GM19467 (cell line): ENCODE measurements at regions not wholly inside any gene's neighbourhood (a gene's known extent, or its start where the extent isn't known, plus 50 kb on each side); places are given as distances from the start of the nearest gene placed in this dataset.

Experiments
- ATAC-seq: cut with Tn5 transposase; IDR thresholded peaks from one replicate; pipeline ENCODE4 v1.9.1; 2021; ENCODE audit warnings: mild to moderate bottlenecking, moderate library complexity; ENCODE audit not compliant: unreplicated experiment

- no peak for ATAC-seq
Observed at GRCh38 chr5:54927097-54927746, 58.2 kb downstream of the ESM1 start.

- no peak for ATAC-seq
Observed at GRCh38 chr5:54924487-54924886, 60.9 kb downstream of the ESM1 start.

- no peak for ATAC-seq
Observed at GRCh38 chr5:54917323-54917722, 68.1 kb downstream of the ESM1 start.

GRCh38 chr5:54915466-54916027 is 69.8 kb downstream of the ESM1 start:
- ATAC-seq: no peak

- no peak for ATAC-seq
Observed at GRCh38 chr5:54912021-54912420, 73.4 kb downstream of the ESM1 start.

GRCh38 chr5:54909911-54910870 is 75.2 kb downstream of the ESM1 start:
- ATAC-seq: no peak

- ATAC-seq: no peak
Observed at GRCh38 chr5:54908774-54909525, 76.4 kb downstream of the ESM1 start.

GRCh38 chr5:54905942-54906537 is 79.4 kb downstream of the ESM1 start:
- ATAC-seq: no peak

- ATAC-seq: no peak
Observed at GRCh38 chr5:54905246-54905795, 80.1 kb downstream of the ESM1 start.

- no peak for ATAC-seq
Observed at GRCh38 chr5:54904425-54904824, 81.0 kb downstream of the ESM1 start.

GRCh38 chr5:54902791-54903473 is 82.5 kb downstream of the ESM1 start:
- ATAC-seq: peak; percentile 100

GRCh38 chr5:54900984-54901725 is 84.2 kb downstream of the ESM1 start:
- ATAC-seq: no peak

- ATAC-seq: no peak
Observed at GRCh38 chr5:54897001-54897400, 88.4 kb downstream of the ESM1 start.

GRCh38 chr5:54895816-54896341 is 89.5 kb downstream of the ESM1 start:
- ATAC-seq: no peak

GRCh38 chr5:54894957-54895815 is 90.2 kb downstream of the ESM1 start:
- no peak for ATAC-seq

- no peak for ATAC-seq
Observed at GRCh38 chr5:54889826-54890225, 95.6 kb downstream of the ESM1 start.

GRCh38 chr5:54887663-54888062 is 97.7 kb downstream of the ESM1 start:
- ATAC-seq: no peak

- no peak for ATAC-seq
Observed at GRCh38 chr5:54886866-54887265, 98.5 kb downstream of the ESM1 start.
